ENCODE measurements at regions not wholly inside any gene's neighbourhood (a gene's known extent, or its start where the extent isn't known, plus 50 kb on each side); places are given as distances from the start of the nearest gene placed in this dataset.

DNA sequence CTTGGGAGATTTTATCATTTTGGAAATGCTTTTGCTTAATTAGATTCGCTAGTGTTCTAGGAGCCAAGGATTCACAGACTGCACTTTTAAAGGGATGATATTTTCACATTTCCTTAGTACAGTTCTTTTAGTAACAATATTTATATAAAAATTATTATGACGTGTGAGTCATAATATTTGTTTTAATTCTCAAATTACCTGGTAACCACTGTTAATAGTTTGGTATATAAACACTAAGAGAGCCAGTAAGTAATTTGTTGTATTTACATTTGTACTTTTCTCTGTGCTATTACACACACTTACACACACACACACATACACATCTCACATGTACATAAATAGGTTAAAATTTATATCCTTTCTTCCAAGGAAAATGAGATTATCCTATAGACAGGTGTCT is 58.8 kb upstream of the RAD23B start:
- in situ Hi-C loops (cut with HindIII; ENCODE audit: low sequenced_read_pairs) = no loop called here
- no peak for DNase-seq (ENCODE audit: low spot score)

- in situ Hi-C loops (cut with HindIII; ENCODE audit: low sequenced_read_pairs) = no loop called here
- DNase-seq (ENCODE audit: low spot score) = no peak
Measured at GRCh38 chr9:107226421-107226820, 56.7 kb upstream of the RAD23B start.

GRCh38 chr9:107227774-107228173 is 55.3 kb upstream of the RAD23B start:
- DNase-seq (ENCODE audit: low spot score) = no peak
- in situ Hi-C loops (cut with HindIII; ENCODE audit: low sequenced_read_pairs) = no loop called here

- in situ Hi-C loops (cut with HindIII; ENCODE audit: low sequenced_read_pairs) = no loop called here
- DNase-seq (ENCODE audit: low spot score) = no peak
Measured at GRCh38 chr9:107228496-107229039, 54.5 kb upstream of the RAD23B start.

DNA sequence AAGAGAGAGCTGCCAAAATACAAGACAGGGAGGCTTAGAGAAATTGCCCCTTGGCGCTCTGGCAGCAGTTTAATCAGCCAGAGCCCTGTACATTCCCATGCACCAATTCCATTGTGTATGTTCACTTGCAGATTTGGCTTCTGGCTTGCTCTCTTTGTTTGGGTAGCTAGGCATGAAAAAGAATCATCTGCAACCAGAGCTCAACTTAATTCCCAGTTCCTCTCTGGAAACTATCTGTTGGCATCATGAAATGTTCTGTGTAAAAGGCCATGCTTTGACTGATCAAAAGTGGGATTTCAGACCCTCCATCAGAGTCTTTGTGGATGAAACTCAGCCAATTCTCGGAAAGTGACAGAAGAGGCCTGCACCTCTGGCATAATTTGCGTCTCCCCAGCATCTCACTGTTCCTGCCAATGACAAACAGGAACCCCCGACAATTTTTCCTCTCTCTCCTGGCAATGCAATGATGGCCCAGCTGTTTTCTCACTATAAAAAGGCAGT is 53.8 kb upstream of the RAD23B start:
- in situ Hi-C loops (cut with HindIII; ENCODE audit: low sequenced_read_pairs) = no loop called here
- no peak for DNase-seq (ENCODE audit: low spot score)
